ENCODE measurements at regions not wholly inside any gene's neighbourhood (a gene's known extent, or its start where the extent isn't known, plus 50 kb on each side); places are given as distances from the start of the nearest gene placed in this dataset.

GRCh38 chr5:128667751-128668150, 129.7 kb upstream of the FBN2 start:
- Histone ChIP-seq H3K4me1 (no peaks in the 10 kb centered on the region), H3K27me3 (no peaks in the 10 kb centered on the region), H3K27ac (no peak overlapping the region), H3K9me3 (no peaks in the 10 kb centered on the region), H3K36me3 (no peaks in the 10 kb centered on the region), H3K4me3 (no peak overlapping the region)
- DNase-seq (no peak), ATAC-seq (ENCODE audit: low FRiP score in 2 of 2) (no peak)
- WGBS, 2 donors, result 92 to 100% methylated on average over 1 of the region's 1 CpG
- no peak for TF ChIP-seq POLR2A (IDR thresholded peaks at IDR 0.05)

GRCh38 chr5:128668921-128669320, 130.9 kb upstream of the FBN2 start:
- Histone ChIP-seq H3K4me3 (no peak overlapping the region), H3K27ac (no peak overlapping the region), H3K36me3 (no peaks in the 10 kb centered on the region), H3K27me3 (no peaks in the 10 kb centered on the region), H3K9me3 (no peaks in the 10 kb centered on the region), H3K4me1 (no peaks in the 10 kb centered on the region)
- ATAC-seq (ENCODE audit: low FRiP score in 2 of 2), result no peak
- WGBS, 2 donors, result 90 to 97% methylated on average over 6 of the region's 6 CpGs
- no peak for TF ChIP-seq CTCF (IDR thresholded peaks at IDR 0.05)
- no peak for TF ChIP-seq POLR2A (IDR thresholded peaks at IDR 0.05)
- no peak for DNase-seq

- Histone ChIP-seq H3K27me3 (no peaks in the 10 kb centered on the region), H3K36me3 (no peaks in the 10 kb centered on the region), H3K4me1 (no peaks in the 10 kb centered on the region), H3K9me3 (no peaks in the 10 kb centered on the region), H3K27ac (no peak overlapping the region), H3K4me3 (no peak overlapping the region)
- ATAC-seq (ENCODE audit: low FRiP score in 2 of 2) (no peak), DNase-seq (peak in 1 of 2 donors; percentile 23)
- 64 to 67% methylated on average over 1 to 2 of the region's 2 CpGs for WGBS, 2 donors
- TF ChIP-seq CTCF (IDR thresholded peaks at IDR 0.05), result no peak
- no peak for TF ChIP-seq EP300 (IDR thresholded peaks at IDR 0.05)
- no peak for TF ChIP-seq POLR2AphosphoS5 (IDR thresholded peaks at IDR 0.05)
- no peak for TF ChIP-seq POLR2A (IDR thresholded peaks at IDR 0.05)
Measured at GRCh38 chr5:128669803-128670202, 131.8 kb upstream of the FBN2 start.

GRCh38 chr5:128671943-128672342, 133.9 kb upstream of the FBN2 start:
- DNase-seq (no peak), ATAC-seq (ENCODE audit: low FRiP score in 2 of 2) (no peak)
- Histone ChIP-seq H3K27ac (no peak overlapping the region), H3K9me3 (no peaks in the 10 kb centered on the region), H3K36me3 (no peaks in the 10 kb centered on the region), H3K4me1 (no peaks in the 10 kb centered on the region), H3K4me3 (no peak overlapping the region), H3K27me3 (no peaks in the 10 kb centered on the region)
- TF ChIP-seq POLR2A (IDR thresholded peaks at IDR 0.05) (no peak), EP300 (IDR thresholded peaks at IDR 0.05) (no peak), POLR2AphosphoS5 (IDR thresholded peaks at IDR 0.05) (no peak), CTCF (IDR thresholded peaks at IDR 0.05) (no peak)
- WGBS, 2 donors, result 30 to 33% methylated on average over 2 of the region's 2 CpGs

GRCh38 chr5:128673000-128673399, 135.0 kb upstream of the FBN2 start:
- TF ChIP-seq POLR2A (IDR thresholded peaks at IDR 0.05) (no peak), EP300 (IDR thresholded peaks at IDR 0.05) (no peak), POLR2AphosphoS5 (IDR thresholded peaks at IDR 0.05) (no peak), CTCF (IDR thresholded peaks at IDR 0.05) (no peak)
- Histone ChIP-seq H3K9me3 (no peaks in the 10 kb centered on the region), H3K4me1 (no peaks in the 10 kb centered on the region), H3K27ac (no peak overlapping the region), H3K27me3 (no peaks in the 10 kb centered on the region), H3K36me3 (no peaks in the 10 kb centered on the region), H3K4me3 (no peak overlapping the region)
- DNase-seq (no peak), ATAC-seq (ENCODE audit: low FRiP score in 2 of 2) (no peak)
- WGBS, 2 donors, result 69 to 72% methylated on average over 3 of the region's 3 CpGs
